Astrocyte (in vitro differentiated cells and primary cell): ENCODE measurements at regions not wholly inside any gene's neighbourhood (a gene's known extent, or its start where the extent isn't known, plus 50 kb on each side); places are given as distances from the start of the nearest gene placed in this dataset.

Source experiments
- EZH2 ChIP-seq: IDR thresholded peaks from 2 replicates; pipeline ENCODE4 v1.6.1; 2012; ENCODE audit warnings: mild to moderate bottlenecking, low read length, inconsistent platforms; ENCODE audit not compliant: insufficient read depth
- TF ChIP-seq, protein P1 (sequence below): IDR thresholded peaks from 2 replicates; pipeline ENCODE4 v1.5.1; 2011; ENCODE audit warnings: low read depth, mild to moderate bottlenecking, inconsistent platforms, low read length, moderate library complexity; ENCODE audit not compliant: insufficient read depth

DNA sequence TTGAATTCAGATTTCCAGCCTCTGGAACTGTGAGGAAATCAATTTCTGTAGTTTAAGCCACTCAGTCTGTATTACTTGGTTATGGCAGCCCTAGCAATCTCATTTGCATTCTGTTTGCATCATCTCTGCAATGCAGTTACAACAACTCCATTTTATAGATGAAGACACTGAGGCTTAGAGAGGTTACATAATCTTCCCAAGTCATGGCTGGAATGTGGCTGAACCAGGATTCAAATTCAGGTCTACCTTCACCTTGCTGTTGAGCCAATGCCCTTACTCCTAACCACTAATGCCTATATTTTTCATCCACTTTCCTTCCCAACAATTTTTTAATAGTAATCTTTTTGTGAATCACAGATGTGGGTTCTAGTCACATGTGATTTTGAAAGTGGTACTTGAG, 469.8 kb upstream of the CCL2 start:
- TF ChIP-seq EZH2: no peak
- TF ChIP-seq, protein P1, sequence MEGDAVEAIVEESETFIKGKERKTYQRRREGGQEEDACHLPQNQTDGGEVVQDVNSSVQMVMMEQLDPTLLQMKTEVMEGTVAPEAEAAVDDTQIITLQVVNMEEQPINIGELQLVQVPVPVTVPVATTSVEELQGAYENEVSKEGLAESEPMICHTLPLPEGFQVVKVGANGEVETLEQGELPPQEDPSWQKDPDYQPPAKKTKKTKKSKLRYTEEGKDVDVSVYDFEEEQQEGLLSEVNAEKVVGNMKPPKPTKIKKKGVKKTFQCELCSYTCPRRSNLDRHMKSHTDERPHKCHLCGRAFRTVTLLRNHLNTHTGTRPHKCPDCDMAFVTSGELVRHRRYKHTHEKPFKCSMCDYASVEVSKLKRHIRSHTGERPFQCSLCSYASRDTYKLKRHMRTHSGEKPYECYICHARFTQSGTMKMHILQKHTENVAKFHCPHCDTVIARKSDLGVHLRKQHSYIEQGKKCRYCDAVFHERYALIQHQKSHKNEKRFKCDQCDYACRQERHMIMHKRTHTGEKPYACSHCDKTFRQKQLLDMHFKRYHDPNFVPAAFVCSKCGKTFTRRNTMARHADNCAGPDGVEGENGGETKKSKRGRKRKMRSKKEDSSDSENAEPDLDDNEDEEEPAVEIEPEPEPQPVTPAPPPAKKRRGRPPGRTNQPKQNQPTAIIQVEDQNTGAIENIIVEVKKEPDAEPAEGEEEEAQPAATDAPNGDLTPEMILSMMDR: no peak
